Ishikawa (cell line): ENCODE measurements at regions not wholly inside any gene's neighbourhood (a gene's known extent, or its start where the extent isn't known, plus 50 kb on each side); places are given as distances from the start of the nearest gene placed in this dataset.

Experiments used
- CEBPB ChIP-seq: IDR thresholded peaks from 2 replicates; pipeline ENCODE4 v1.6.1; 2012
- EGR1 ChIP-seq: IDR thresholded peaks from 2 replicates; pipeline ENCODE4 v1.6.1; 2012
- EP300 ChIP-seq: IDR thresholded peaks from 2 replicates; pipeline ENCODE4 v1.6.1; 2012; ENCODE audit warnings: borderline replicate concordance
- FOXM1 ChIP-seq: IDR thresholded peaks from 2 replicates; pipeline ENCODE4 v1.6.1; 2012; ENCODE audit warnings: low read depth, borderline replicate concordance
- MAX ChIP-seq: IDR thresholded peaks from 2 replicates; pipeline ENCODE4 v1.6.1; 2012
- TAF1 ChIP-seq: IDR thresholded peaks from 2 replicates; pipeline ENCODE4 v1.6.1; 2012; ENCODE audit warnings: low read depth, mild to moderate bottlenecking
- TCF12 ChIP-seq: IDR thresholded peaks from 2 replicates; pipeline ENCODE4 v1.6.1; 2012; ENCODE audit warnings: low read depth
- TEAD4 ChIP-seq: IDR thresholded peaks from 2 replicates; pipeline ENCODE4 v1.6.1; 2012
- YY1 ChIP-seq: IDR thresholded peaks from 2 replicates; pipeline ENCODE4 v1.6.1; 2012; ENCODE audit warnings: low read depth
- ZBTB7A ChIP-seq: IDR thresholded peaks from 2 replicates; pipeline ENCODE4 v1.6.1; 2012; ENCODE audit warnings: low read depth
- TF ChIP-seq, protein P1 (sequence below): IDR thresholded peaks from 2 replicates; pipeline ENCODE4 v1.6.1; 2012; ENCODE audit warnings: low read depth, mild to moderate bottlenecking
- TF ChIP-seq, protein P2 (sequence below): IDR thresholded peaks from 2 replicates; pipeline ENCODE4 v1.6.1; 2012

GRCh38 chr10:130638991-130639390 lies 502.8 kb downstream of the GLRX3 start:
- no peak for TF ChIP-seq CEBPB
- TF ChIP-seq ZBTB7A, result no peak
- no peak for TF ChIP-seq MAX
- no peak for TF ChIP-seq TAF1
- no peak for TF ChIP-seq EP300
- no peak for TF ChIP-seq FOXM1
- TF ChIP-seq, protein P1, sequence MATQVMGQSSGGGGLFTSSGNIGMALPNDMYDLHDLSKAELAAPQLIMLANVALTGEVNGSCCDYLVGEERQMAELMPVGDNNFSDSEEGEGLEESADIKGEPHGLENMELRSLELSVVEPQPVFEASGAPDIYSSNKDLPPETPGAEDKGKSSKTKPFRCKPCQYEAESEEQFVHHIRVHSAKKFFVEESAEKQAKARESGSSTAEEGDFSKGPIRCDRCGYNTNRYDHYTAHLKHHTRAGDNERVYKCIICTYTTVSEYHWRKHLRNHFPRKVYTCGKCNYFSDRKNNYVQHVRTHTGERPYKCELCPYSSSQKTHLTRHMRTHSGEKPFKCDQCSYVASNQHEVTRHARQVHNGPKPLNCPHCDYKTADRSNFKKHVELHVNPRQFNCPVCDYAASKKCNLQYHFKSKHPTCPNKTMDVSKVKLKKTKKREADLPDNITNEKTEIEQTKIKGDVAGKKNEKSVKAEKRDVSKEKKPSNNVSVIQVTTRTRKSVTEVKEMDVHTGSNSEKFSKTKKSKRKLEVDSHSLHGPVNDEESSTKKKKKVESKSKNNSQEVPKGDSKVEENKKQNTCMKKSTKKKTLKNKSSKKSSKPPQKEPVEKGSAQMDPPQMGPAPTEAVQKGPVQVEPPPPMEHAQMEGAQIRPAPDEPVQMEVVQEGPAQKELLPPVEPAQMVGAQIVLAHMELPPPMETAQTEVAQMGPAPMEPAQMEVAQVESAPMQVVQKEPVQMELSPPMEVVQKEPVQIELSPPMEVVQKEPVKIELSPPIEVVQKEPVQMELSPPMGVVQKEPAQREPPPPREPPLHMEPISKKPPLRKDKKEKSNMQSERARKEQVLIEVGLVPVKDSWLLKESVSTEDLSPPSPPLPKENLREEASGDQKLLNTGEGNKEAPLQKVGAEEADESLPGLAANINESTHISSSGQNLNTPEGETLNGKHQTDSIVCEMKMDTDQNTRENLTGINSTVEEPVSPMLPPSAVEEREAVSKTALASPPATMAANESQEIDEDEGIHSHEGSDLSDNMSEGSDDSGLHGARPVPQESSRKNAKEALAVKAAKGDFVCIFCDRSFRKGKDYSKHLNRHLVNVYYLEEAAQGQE, result no peak
- no peak for TF ChIP-seq EGR1
- no peak for TF ChIP-seq YY1
- TF ChIP-seq TEAD4, result no peak
- TF ChIP-seq, protein P2, sequence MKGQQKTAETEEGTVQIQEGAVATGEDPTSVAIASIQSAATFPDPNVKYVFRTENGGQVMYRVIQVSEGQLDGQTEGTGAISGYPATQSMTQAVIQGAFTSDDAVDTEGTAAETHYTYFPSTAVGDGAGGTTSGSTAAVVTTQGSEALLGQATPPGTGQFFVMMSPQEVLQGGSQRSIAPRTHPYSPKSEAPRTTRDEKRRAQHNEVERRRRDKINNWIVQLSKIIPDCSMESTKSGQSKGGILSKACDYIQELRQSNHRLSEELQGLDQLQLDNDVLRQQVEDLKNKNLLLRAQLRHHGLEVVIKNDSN, result no peak
- no peak for TF ChIP-seq TCF12
